Mucosa of descending colon (tissue), 3 donors: ENCODE measurements at regions not wholly inside any gene's neighbourhood (a gene's known extent, or its start where the extent isn't known, plus 50 kb on each side); places are given as distances from the start of the nearest gene placed in this dataset.

Experiments
- ATAC-seq: fragments of 200-7000 bp; cut with Tn5 transposase; one replicate; pipeline ENCODE4 v1.9.1; 2020; ENCODE audit warnings: mild to moderate bottlenecking, moderate library complexity
- DNase-seq, 3 donors: peaks; one replicate each; pipeline ENCODE4 v3.0.0-alpha.2; 2020
- H3K36me3 ChIP-seq: fragments of 200-600 bp; one replicate; pipeline ENCODE4 v1.8.0; 2021; ENCODE audit warnings: low read depth, mild to moderate bottlenecking
- H3K4me1 ChIP-seq: fragments of 200-600 bp; one replicate; pipeline ENCODE4 v1.8.0; 2021; ENCODE audit warnings: low read depth, mild to moderate bottlenecking
- H3K4me3 ChIP-seq: fragments of 200-600 bp; one replicate; pipeline ENCODE4 v1.8.0; 2021; ENCODE audit warnings: mild to moderate bottlenecking
- H3K9me3 ChIP-seq: fragments of 200-600 bp; one replicate; pipeline ENCODE4 v1.8.0; 2021; ENCODE audit warnings: mild to moderate bottlenecking
- CTCF ChIP-seq: fragments of 200-600 bp; IDR thresholded peaks from one replicate; pipeline ENCODE4 v1.8.0; 2022; ENCODE audit warnings: antibody characterized with exemption, mild to moderate bottlenecking
- intact Hi-C, 2 donors: fragments of 100-400 bp; cut with DNase I in 1 of 2; cut with micrococcal nuclease in 1 of 2; formaldehyde crosslinking; loops; one replicate each; pipeline versions ENCODE4 v1.11.0 to v1.11.1; 2022; cut with DNase I, micrococcal nuclease
- donor health status: DM: no; HTN: no; CAD: no; lungs with moderate emphysema.
- donor health status: DM: no; HTN: no; CAD: no.
- donor health status: DM: no; HTN: yes; CAD: no.

- no peaks in the 10 kb centered on the region for H3K4me1 ChIP-seq
- TF ChIP-seq CTCF = no peak
- H3K9me3 ChIP-seq = no peaks in the 10 kb centered on the region
- no peak for DNase-seq
- no peaks in the 10 kb centered on the region for H3K36me3 ChIP-seq
- intact Hi-C loops = no loop called here
- no peak overlapping the region for H3K4me3 ChIP-seq
- no peak for ATAC-seq
Observed at GRCh38 chr1:104671684-104672353, 922.1 kb downstream of the AMY1C start.

GRCh38 chr1:104699433-104699832 is 949.7 kb downstream of the AMY1C start:
- no peak for DNase-seq
- Histone ChIP-seq H3K9me3 (no peaks in the 10 kb centered on the region), H3K4me3 (no peak overlapping the region), H3K36me3 (no peaks in the 10 kb centered on the region), H3K4me1 (no peaks in the 10 kb centered on the region)
- no peak for ATAC-seq
- intact Hi-C loops = no loop called here
- TF ChIP-seq CTCF = no peak

GRCh38 chr1:104702731-104703130 is 953.0 kb downstream of the AMY1C start:
- TF ChIP-seq CTCF = no peak
- no peak for ATAC-seq
- intact Hi-C loops = no loop called here

GRCh38 chr1:104706631-104707147 is 957.0 kb downstream of the AMY1C start:
- intact Hi-C loops = no loop called here
- no peak for TF ChIP-seq CTCF
- Histone ChIP-seq H3K4me3 (no peak overlapping the region), H3K4me1 (no peaks in the 10 kb centered on the region), H3K36me3 (no peaks in the 10 kb centered on the region), H3K9me3 (no peaks in the 10 kb centered on the region)
- ATAC-seq (no peak), DNase-seq (no peak)

More at GRCh38 chr1:104702731-104703130, 953.0 kb downstream of the AMY1C start:
- Histone ChIP-seq H3K9me3 (no peaks in the 10 kb centered on the region), H3K4me3 (no peak overlapping the region), H3K36me3 (no peaks in the 10 kb centered on the region), H3K4me1 (no peaks in the 10 kb centered on the region)
- no peak for DNase-seq

GRCh38 chr1:104718752-104719151 is 969.1 kb downstream of the AMY1C start:
- Histone ChIP-seq H3K36me3 (no peaks in the 10 kb centered on the region), H3K4me3 (no peak overlapping the region), H3K4me1 (no peaks in the 10 kb centered on the region), H3K9me3 (no peaks in the 10 kb centered on the region)
- ATAC-seq (no peak), DNase-seq (no peak)
- intact Hi-C loops = no loop called here
- TF ChIP-seq CTCF = no peak

- no peak for DNase-seq
- H3K36me3 ChIP-seq = no peaks in the 10 kb centered on the region
Observed at GRCh38 chr1:104720741-104721140, 971.0 kb downstream of the AMY1C start.

More at GRCh38 chr1:104720741-104721140, 971.0 kb downstream of the AMY1C start:
- no peaks in the 10 kb centered on the region for H3K4me1 ChIP-seq
- no peak overlapping the region for H3K4me3 ChIP-seq
- H3K9me3 ChIP-seq = no peaks in the 10 kb centered on the region
- ATAC-seq = no peak
- intact Hi-C loops = no loop called here
- no peak for TF ChIP-seq CTCF
